HepG2 (cell line): ENCODE measurements at regions not wholly inside any gene's neighbourhood (a gene's known extent, or its start where the extent isn't known, plus 50 kb on each side); places are given as distances from the start of the nearest gene placed in this dataset.

Source experiments
- ASH2L ChIP-seq: fragments of 300-600, 200-600 bp; sonication (generic); IDR thresholded peaks from 2 replicates; pipeline ENCODE4 v1.7.0; 2017; ENCODE audit warnings: low read depth, mild to moderate bottlenecking, moderate library complexity, mixed read lengths, low read length; ENCODE audit not compliant: insufficient read length
- CREB1 ChIP-seq, 2 experiments: fragments of 450-650 bp in 1 of 2; IDR thresholded peaks; 2 replicates each; pipeline ENCODE4 v1.6.1; 2016 to 2017; ENCODE audit warnings: control low read depth in 1 of 2, mild to moderate bottlenecking in 1 of 2, missing compliant biosample characterization in 1 of 2, missing genetic modification characterization in 1 of 2
- ELF3 ChIP-seq: IDR thresholded peaks from 2 replicates; pipeline ENCODE4 v1.6.1; 2016; ENCODE audit warnings: missing genetic modification reagents, missing compliant biosample characterization
- HMGA1 ChIP-seq: sonication (generic); formaldehyde crosslinking; conservative IDR thresholded peaks from 2 replicates; pipeline ENCODE4 v1.4.0; 2020; ENCODE audit warnings: missing genetic modification reagents
- KLF15 ChIP-seq: sonication (generic); formaldehyde crosslinking; IDR thresholded peaks from 2 replicates; pipeline ENCODE4 v1.8.1; 2023; ENCODE audit warnings: borderline replicate concordance, mild to moderate bottlenecking, inconsistent platforms, missing genetic modification reagents, mixed read lengths
- MYNN ChIP-seq: sonication (generic); formaldehyde crosslinking; IDR thresholded peaks from 2 replicates; pipeline ENCODE4 v1.4.0; 2020; ENCODE audit warnings: mild to moderate bottlenecking, low read depth, missing genetic modification reagents
- NFE2L1 ChIP-seq: sonication (generic); formaldehyde crosslinking; IDR thresholded peaks from 2 replicates; pipeline ENCODE4 v1.4.0; 2020; ENCODE audit warnings: missing genetic modification reagents, mild to moderate bottlenecking, borderline replicate concordance
- NR2F2 ChIP-seq: IDR thresholded peaks from 2 replicates; pipeline ENCODE4 v1.6.1; 2012; ENCODE audit warnings: low read depth, inconsistent platforms, borderline replicate concordance
- PAXIP1 ChIP-seq: sonication (generic); formaldehyde crosslinking; conservative IDR thresholded peaks from 2 replicates; pipeline ENCODE4 v1.4.0; 2020; ENCODE audit warnings: mild to moderate bottlenecking, missing genetic modification reagents, moderate library complexity
- PHF20 ChIP-seq: sonication (generic); formaldehyde crosslinking; IDR thresholded peaks from 2 replicates; pipeline ENCODE4 v1.5.0; 2020; ENCODE audit warnings: mild to moderate bottlenecking, missing genetic modification reagents
- RELA ChIP-seq: sonication (generic); formaldehyde crosslinking; IDR thresholded peaks from 2 replicates; pipeline ENCODE4 v1.4.0; 2020; ENCODE audit warnings: missing genetic modification reagents
- SIN3A ChIP-seq: IDR thresholded peaks from 2 replicates; pipeline ENCODE4 v1.6.1; 2011; ENCODE audit warnings: low read depth, mild to moderate bottlenecking, control low read depth, low read length, borderline replicate concordance
- YEATS2 ChIP-seq: sonication (generic); formaldehyde crosslinking; IDR thresholded peaks from 2 replicates; pipeline ENCODE4 v1.4.0; 2020; ENCODE audit warnings: missing genetic modification reagents, borderline replicate concordance
- ZFP62 ChIP-seq: sonication (generic); formaldehyde crosslinking; IDR thresholded peaks from 2 replicates; pipeline ENCODE4 v1.4.0; 2020; ENCODE audit warnings: missing genetic modification reagents
- ZFY ChIP-seq: sonication (generic); formaldehyde crosslinking; IDR thresholded peaks from 2 replicates; pipeline ENCODE4 v1.4.0; 2020; ENCODE audit warnings: missing genetic modification reagents
- ZMYM3 ChIP-seq: sonication (generic); formaldehyde crosslinking; IDR thresholded peaks from 2 replicates; pipeline ENCODE4 v1.5.1; 2020; ENCODE audit warnings: mild to moderate bottlenecking, missing genetic modification reagents
- ZNF136 ChIP-seq: sonication (generic); formaldehyde crosslinking; IDR thresholded peaks from 2 replicates; pipeline ENCODE4 v1.8.1; 2022; ENCODE audit warnings: low read depth, mild to moderate bottlenecking, moderate library complexity, missing genetic modification reagents
- ZNF572 ChIP-seq: sonication (generic); formaldehyde crosslinking; IDR thresholded peaks from 2 replicates; pipeline ENCODE4 v1.5.1; 2020; ENCODE audit warnings: mild to moderate bottlenecking, missing genetic modification reagents
- ZNF614 ChIP-seq: IDR thresholded peaks from 2 replicates; pipeline ENCODE4 v1.6.1; 2018; ENCODE audit warnings: missing biosample characterization, missing genetic modification reagents, inconsistent platforms, borderline replicate concordance
- ZNF678 ChIP-seq: sonication (generic); formaldehyde crosslinking; IDR thresholded peaks from 2 replicates; pipeline ENCODE4 v1.4.0; 2020; ENCODE audit warnings: mild to moderate bottlenecking, missing genetic modification reagents
- ZNF816 ChIP-seq: sonication (generic); formaldehyde crosslinking; IDR thresholded peaks from 2 replicates; pipeline ENCODE4 v1.8.0; 2022; ENCODE audit warnings: missing genetic modification reagents, mild to moderate bottlenecking, borderline replicate concordance
- TF ChIP-seq, protein P1 (sequence below): sonication (generic); formaldehyde crosslinking; IDR thresholded peaks from 2 replicates; pipeline ENCODE4 v1.5.1; 2020; ENCODE audit warnings: missing genetic modification reagents, mild to moderate bottlenecking, borderline replicate concordance
- TF ChIP-seq, protein P2 (sequence below): sonication (generic); formaldehyde crosslinking; IDR thresholded peaks from 2 replicates; pipeline ENCODE4 v1.8.1; 2023; ENCODE audit warnings: mild to moderate bottlenecking, missing genetic modification reagents

DNA sequence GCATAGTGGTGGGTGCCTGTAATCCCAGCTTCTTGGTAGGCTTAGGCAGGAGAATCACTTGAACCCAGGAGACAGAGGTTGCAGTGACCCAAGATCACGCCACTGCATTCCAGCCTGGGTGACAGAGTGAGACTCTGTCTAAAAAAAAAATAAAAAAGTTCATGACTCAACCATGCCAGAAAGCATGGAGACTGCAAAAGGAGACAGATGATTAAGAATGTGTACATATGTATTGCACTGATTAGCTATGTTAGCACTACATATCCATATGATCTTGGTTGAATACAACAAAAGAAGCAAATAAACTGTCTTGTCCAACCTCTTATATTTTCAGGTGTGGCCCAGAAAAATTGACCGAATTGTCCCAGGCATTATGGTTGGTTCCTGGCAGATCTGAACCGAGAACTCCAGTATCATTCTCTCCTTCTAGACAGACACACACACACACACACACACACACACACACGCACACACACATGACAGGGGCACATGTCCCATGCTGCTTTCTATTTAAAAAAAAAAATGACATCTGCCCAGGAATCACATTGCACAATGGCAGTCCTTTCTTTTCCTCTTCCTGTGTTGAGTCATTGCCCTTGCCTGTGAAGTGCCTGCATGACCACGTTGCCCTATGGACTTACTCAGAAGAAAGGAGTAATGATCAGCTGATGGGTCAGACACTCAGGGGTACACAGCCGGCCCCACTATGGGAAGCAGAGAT lies 65.6 kb downstream of the MYCN start (continued):
- TF ChIP-seq ASH2L (peak; percentile 29), ZNF614 (CRISPR knock-in tag) (no peak), PAXIP1 (CRISPR knock-in tag) (peak; percentile 65), MYNN (CRISPR knock-in tag) (no peak), ZFY (CRISPR knock-in tag) (no peak), ZNF816 (CRISPR knock-in tag) (no peak), RELA (CRISPR knock-in tag) (no peak), CREB1 (IDR thresholded peaks at IDR 0.05) (no peak), CREB1 (CRISPR knock-in tag; IDR thresholded peaks at IDR 0.05) (peak; percentile 34; the same call in 1 of the 2 replicates), ZMYM3 (no peak; the same call in 1 of the 2 replicates), ZNF678 (no peak), ELF3 (CRISPR knock-in tag) (peak; percentile 89), YEATS2 (CRISPR knock-in tag) (no peak), NFE2L1 (CRISPR knock-in tag) (no peak), KLF15 (CRISPR knock-in tag) (no peak), HMGA1 (no peak), PHF20 (CRISPR knock-in tag) (no peak), NR2F2 (0 out of 2 replicates have a peak, but pooled peaks have one; percentile 37), ZNF136 (CRISPR knock-in tag) (no peak), ZNF572 (CRISPR knock-in tag) (no peak), SIN3A (peak; percentile 38; the same call in 1 of the 2 replicates), ZFP62 (CRISPR knock-in tag) (no peak)
- TF ChIP-seq, protein P1, sequence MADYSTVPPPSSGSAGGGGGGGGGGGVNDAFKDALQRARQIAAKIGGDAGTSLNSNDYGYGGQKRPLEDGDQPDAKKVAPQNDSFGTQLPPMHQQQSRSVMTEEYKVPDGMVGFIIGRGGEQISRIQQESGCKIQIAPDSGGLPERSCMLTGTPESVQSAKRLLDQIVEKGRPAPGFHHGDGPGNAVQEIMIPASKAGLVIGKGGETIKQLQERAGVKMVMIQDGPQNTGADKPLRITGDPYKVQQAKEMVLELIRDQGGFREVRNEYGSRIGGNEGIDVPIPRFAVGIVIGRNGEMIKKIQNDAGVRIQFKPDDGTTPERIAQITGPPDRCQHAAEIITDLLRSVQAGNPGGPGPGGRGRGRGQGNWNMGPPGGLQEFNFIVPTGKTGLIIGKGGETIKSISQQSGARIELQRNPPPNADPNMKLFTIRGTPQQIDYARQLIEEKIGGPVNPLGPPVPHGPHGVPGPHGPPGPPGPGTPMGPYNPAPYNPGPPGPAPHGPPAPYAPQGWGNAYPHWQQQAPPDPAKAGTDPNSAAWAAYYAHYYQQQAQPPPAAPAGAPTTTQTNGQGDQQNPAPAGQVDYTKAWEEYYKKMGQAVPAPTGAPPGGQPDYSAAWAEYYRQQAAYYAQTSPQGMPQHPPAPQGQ (CRISPR knock-in tag) = no peak
- TF ChIP-seq, protein P2, sequence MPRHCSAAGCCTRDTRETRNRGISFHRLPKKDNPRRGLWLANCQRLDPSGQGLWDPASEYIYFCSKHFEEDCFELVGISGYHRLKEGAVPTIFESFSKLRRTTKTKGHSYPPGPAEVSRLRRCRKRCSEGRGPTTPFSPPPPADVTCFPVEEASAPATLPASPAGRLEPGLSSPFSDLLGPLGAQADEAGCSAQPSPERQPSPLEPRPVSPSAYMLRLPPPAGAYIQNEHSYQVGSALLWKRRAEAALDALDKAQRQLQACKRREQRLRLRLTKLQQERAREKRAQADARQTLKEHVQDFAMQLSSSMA (CRISPR knock-in tag) = no peak
